DMS153 treated with DMSO at 0.1 percent for 48 hours (cell line): ENCODE measurements at regions not wholly inside any gene's neighbourhood (a gene's known extent, or its start where the extent isn't known, plus 50 kb on each side); places are given as distances from the start of the nearest gene placed in this dataset.

Experiments
- DNase-seq: peaks from one replicate; lab custom pipeline; 2025; ENCODE audit not compliant: unreplicated experiment; lab: John Stamatoyannopoulos, UW

- no peak for DNase-seq
Measured at GRCh38 chr16:55949518-55949917, 74.3 kb upstream of the CES5A start.

DNA sequence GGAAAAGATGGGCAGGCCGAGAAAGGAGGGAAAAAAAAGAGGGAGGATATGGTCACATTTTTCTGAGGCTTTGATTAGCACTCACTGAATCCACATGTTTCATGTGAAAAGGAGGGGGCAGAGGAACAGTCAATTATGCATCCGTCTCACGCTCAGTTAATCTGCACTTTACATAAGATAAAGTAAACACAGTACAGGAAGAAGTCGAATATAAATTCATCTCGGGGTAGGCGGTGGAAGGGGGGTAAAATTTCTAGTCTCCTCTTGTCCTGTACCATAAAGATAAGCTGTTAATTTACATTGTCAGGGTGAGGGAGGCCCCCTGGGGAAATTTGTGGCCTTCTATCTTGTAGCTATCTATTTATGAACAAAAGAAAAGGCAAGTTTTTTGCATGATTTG lies 73.1 kb upstream of the CES5A start:
- DNase-seq: peak; percentile 20

DNA sequence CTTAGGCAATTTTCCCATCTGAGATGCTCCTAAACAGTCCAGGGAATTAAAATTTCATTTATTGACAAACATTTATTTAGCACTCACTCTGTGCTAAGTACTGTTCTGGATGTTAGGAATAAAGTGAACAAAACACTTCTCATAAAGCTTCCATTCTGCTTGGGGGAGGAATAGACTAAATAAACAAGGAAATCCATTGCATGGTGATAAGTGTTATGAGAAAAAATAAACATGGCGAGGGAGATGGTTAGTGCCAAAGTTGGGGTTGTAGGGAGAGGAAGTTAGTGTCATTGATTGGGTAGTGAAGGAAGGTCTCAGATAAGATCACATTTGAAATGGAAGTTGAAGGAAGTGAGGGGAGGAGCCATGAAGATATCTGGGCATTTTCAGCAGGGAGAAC lies 72.2 kb upstream of the CES5A start:
- peak; percentile 5 for DNase-seq

DNA sequence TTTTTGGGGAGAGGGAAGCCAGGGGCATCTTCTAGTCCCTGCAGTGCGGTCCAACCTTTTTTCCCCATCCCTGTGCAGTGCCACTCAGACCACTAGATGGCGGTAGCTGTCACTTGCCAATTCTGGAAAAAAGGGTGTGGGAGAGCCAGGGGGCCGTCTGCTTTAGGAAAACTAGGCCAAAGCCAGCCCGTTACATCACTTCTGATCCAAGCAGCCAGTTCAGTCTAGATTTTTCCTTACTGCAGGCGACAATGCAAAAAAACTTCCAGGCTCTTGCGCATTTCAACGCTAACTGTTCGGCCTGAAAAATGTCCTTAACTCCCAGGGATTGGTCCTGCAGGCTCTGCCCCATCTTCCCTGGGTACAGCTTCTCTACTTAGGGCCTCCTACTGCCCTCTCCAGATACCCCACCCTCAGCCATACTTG lies 69.2 kb upstream of the CES5A start:
- peak; percentile 51 for DNase-seq

DNA sequence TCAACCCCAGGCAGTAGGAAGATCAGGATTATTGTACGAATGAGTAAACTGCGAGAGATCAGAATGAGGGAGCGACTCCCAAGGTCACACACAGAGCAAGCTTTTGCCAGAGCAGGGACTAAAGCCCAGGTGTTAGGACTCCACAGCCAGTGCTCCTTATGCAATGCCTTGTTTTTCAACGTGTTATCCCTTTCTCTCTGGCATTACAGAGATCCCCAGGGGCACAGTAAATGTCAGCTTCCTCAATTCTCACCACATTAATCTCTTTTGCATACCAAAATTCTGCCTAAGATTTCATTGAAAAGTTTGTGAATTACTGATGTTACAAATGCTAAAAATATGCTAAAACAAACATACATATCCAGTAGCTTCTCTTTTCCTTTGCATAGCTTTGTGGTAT lies 68.1 kb upstream of the CES5A start:
- no peak for DNase-seq

DNA sequence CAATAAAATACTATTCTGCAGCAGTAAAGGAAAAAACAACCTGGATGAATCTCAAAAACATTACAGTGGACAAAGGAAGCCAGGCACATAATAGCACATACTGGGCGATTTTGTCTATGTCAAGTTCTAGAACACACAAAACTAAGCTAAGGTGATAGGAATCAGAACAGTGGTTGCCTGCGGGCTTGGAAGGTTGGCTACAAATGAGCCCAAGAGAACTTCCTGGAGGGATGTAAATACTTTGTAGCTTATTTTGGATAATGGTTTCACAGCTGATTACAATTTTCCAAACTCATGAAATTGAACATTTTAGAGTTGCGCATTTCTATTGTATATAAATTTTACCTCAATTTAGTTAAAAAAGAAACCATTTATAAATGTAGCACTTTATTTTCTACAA lies 67.6 kb upstream of the CES5A start:
- no peak for DNase-seq

DNA sequence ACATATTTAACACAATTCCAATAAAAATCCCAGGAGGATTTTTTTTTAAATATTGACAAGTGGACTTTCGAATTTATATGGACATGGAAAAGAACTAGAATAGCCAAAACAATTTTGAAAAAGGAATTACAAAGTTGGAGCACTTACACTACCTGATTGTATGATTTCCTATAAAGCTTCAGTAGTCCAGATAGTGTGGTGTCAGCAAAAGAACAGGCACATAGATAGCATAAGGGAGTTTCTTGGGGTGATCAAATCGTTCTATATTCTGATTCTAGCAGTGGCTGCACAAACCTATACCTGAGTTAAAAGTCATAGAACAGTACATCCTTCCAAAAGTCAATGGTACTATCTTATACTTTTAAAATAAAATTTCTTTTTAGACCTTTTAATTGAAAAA lies 66.4 kb upstream of the CES5A start:
- no peak for DNase-seq

DNA sequence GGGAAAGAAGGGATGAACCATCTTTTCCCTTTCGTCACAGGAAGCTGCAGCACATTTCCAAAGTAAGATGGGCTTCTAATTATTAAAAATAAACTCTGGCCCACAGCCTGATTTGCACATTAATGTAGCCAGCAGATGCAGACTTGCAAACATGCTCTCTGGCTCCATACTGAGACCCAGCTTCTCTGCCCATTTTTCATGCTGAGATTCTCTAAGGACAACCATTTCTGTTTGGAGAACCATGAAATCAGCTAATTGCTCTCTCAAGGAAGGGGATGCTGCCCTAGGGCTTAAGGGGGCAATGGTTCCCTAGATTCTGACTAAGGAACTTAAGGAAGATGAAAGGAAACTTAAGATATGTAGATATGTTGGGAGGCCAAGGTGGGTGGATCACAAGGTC lies 63.0 kb upstream of the CES5A start:
- no peak for DNase-seq

GRCh38 chr16:55933038-55933437 lies 57.9 kb upstream of the CES5A start:
- DNase-seq: no peak

GRCh38 chr16:55930036-55930435 lies 54.9 kb upstream of the CES5A start:
- DNase-seq: no peak

GRCh38 chr16:55929181-55929580 lies 54.0 kb upstream of the CES5A start:
- no peak for DNase-seq

- DNase-seq: no peak
Measured at GRCh38 chr16:55925242-55925641, 50.1 kb upstream of the CES5A start.
